SW480 (cell line): ENCODE measurements at regions not wholly inside any gene's neighbourhood (a gene's known extent, or its start where the extent isn't known, plus 50 kb on each side); places are given as distances from the start of the nearest gene placed in this dataset.

Source experiments
- DNase-seq: peaks from one replicate; pipeline ENCODE4 v3.0.0-alpha.2; 2016; ENCODE audit warnings: low spot score

- DNase-seq = peak; percentile 61
Measured at GRCh38 chr1:5423109-5423508, 569.1 kb downstream of the NPHP4 start.

- DNase-seq = no peak
Measured at GRCh38 chr1:5419501-5419900, 572.7 kb downstream of the NPHP4 start.

GRCh38 chr1:5416518-5416917 lies 575.7 kb downstream of the NPHP4 start:
- no peak for DNase-seq

GRCh38 chr1:5415606-5416005 lies 576.6 kb downstream of the NPHP4 start:
- no peak for DNase-seq

GRCh38 chr1:5410652-5411051 lies 581.6 kb downstream of the NPHP4 start:
- DNase-seq = no peak

- DNase-seq = no peak
Measured at GRCh38 chr1:5408401-5408800, 583.8 kb downstream of the NPHP4 start.

GRCh38 chr1:5405263-5405662 lies 587.0 kb downstream of the NPHP4 start:
- no peak for DNase-seq

GRCh38 chr1:5404412-5405203 lies 587.6 kb downstream of the NPHP4 start:
- peak; percentile 33 for DNase-seq

GRCh38 chr1:5403935-5404334 lies 588.3 kb downstream of the NPHP4 start:
- DNase-seq = no peak

GRCh38 chr1:5402618-5403017 lies 589.6 kb downstream of the NPHP4 start:
- DNase-seq = no peak

GRCh38 chr1:5399771-5400170 lies 592.5 kb downstream of the NPHP4 start:
- DNase-seq = no peak

- no peak for DNase-seq
Measured at GRCh38 chr1:5396593-5396992, 595.6 kb downstream of the NPHP4 start.

GRCh38 chr1:5394111-5394510 lies 598.1 kb downstream of the NPHP4 start:
- no peak for DNase-seq

- DNase-seq = no peak
Measured at GRCh38 chr1:5393603-5394002, 598.6 kb downstream of the NPHP4 start.

- no peak for DNase-seq
Measured at GRCh38 chr1:5393146-5393545, 599.1 kb downstream of the NPHP4 start.

GRCh38 chr1:5391725-5392124 lies 600.5 kb downstream of the NPHP4 start:
- no peak for DNase-seq

- no peak for DNase-seq
Measured at GRCh38 chr1:5390504-5390903, 601.7 kb downstream of the NPHP4 start.

GRCh38 chr1:5389101-5389885 lies 602.9 kb downstream of the NPHP4 start:
- peak; percentile 85 for DNase-seq

- DNase-seq = peak; percentile 64
Measured at GRCh38 chr1:5388622-5389021, 603.6 kb downstream of the NPHP4 start.

GRCh38 chr1:5386371-5386770 lies 605.9 kb downstream of the NPHP4 start:
- no peak for DNase-seq

GRCh38 chr1:5385956-5386355 lies 606.3 kb downstream of the NPHP4 start:
- no peak for DNase-seq

- no peak for DNase-seq
Measured at GRCh38 chr1:5385096-5385799, 607.0 kb downstream of the NPHP4 start.

GRCh38 chr1:5381491-5381890 lies 610.7 kb downstream of the NPHP4 start:
- no peak for DNase-seq
